EH (cell line): ENCODE measurements at regions not wholly inside any gene's neighbourhood (a gene's known extent, or its start where the extent isn't known, plus 50 kb on each side); places are given as distances from the start of the nearest gene placed in this dataset.
A peak's percentile ranks its signal among the peaks of the same experiment; 100 is the strongest.

ENCODE experiments used
- DNase-seq: peaks from one replicate; pipeline ENCODE4 v3.0.0-alpha.2; 2015; ENCODE audit warnings: low read depth

GRCh38 chr6:168883410-168884049 is 370.1 kb downstream of the THBS2 start:
- no peak for DNase-seq

- DNase-seq = no peak
Measured at GRCh38 chr6:168880271-168880670, 373.4 kb downstream of the THBS2 start.

GRCh38 chr6:168877821-168878282 is 375.8 kb downstream of the THBS2 start:
- peak; percentile 20 for DNase-seq

GRCh38 chr6:168876956-168877355 is 376.7 kb downstream of the THBS2 start:
- no peak for DNase-seq

- DNase-seq = no peak
Measured at GRCh38 chr6:168875811-168876576, 377.7 kb downstream of the THBS2 start.

- no peak for DNase-seq
Measured at GRCh38 chr6:168874637-168875036, 379.0 kb downstream of the THBS2 start.

GRCh38 chr6:168873278-168874190 is 380.1 kb downstream of the THBS2 start:
- DNase-seq = no peak

GRCh38 chr6:168871642-168872315 is 381.9 kb downstream of the THBS2 start:
- DNase-seq = no peak

- no peak for DNase-seq
Measured at GRCh38 chr6:168870982-168871381, 382.7 kb downstream of the THBS2 start.

GRCh38 chr6:168867247-168868102 is 386.2 kb downstream of the THBS2 start:
- DNase-seq = no peak

- no peak for DNase-seq
Measured at GRCh38 chr6:168866534-168866933, 387.1 kb downstream of the THBS2 start.

- no peak for DNase-seq
Measured at GRCh38 chr6:168865522-168865921, 388.1 kb downstream of the THBS2 start.

GRCh38 chr6:168864541-168865460 is 388.8 kb downstream of the THBS2 start:
- no peak for DNase-seq

GRCh38 chr6:168863467-168863866 is 390.2 kb downstream of the THBS2 start:
- DNase-seq = no peak

GRCh38 chr6:168862346-168862980 is 391.2 kb downstream of the THBS2 start:
- DNase-seq = no peak

GRCh38 chr6:168860987-168861386 is 392.7 kb downstream of the THBS2 start:
- no peak for DNase-seq

GRCh38 chr6:168860341-168860740 is 393.3 kb downstream of the THBS2 start:
- DNase-seq = no peak

GRCh38 chr6:168858926-168859325 is 394.7 kb downstream of the THBS2 start:
- DNase-seq = no peak

GRCh38 chr6:168856914-168857313 is 396.7 kb downstream of the THBS2 start:
- DNase-seq = no peak
